PFSK-1 (cell line): ENCODE measurements at regions not wholly inside any gene's neighbourhood (a gene's known extent, or its start where the extent isn't known, plus 50 kb on each side); places are given as distances from the start of the nearest gene placed in this dataset.

Experiments used
- REST ChIP-seq, 2 experiments: IDR thresholded peaks; 2 replicates each; pipeline versions ENCODE4 v1.6.1 to v1.8.0; 2011 to 2012; ENCODE audit warnings: low read depth in 2 of 2, low read length in 2 of 2, control low read depth in 1 of 2, inconsistent platforms in 1 of 2, mild to moderate bottlenecking in 1 of 2, moderate library complexity in 1 of 2; ENCODE audit not compliant: insufficient read depth in 1 of 2
- SIN3A ChIP-seq: IDR thresholded peaks from 2 replicates; pipeline ENCODE4 v1.6.1; 2012; ENCODE audit warnings: mild to moderate bottlenecking, low read length, moderate library complexity, borderline replicate concordance; ENCODE audit not compliant: insufficient read depth

GRCh38 chr11:128375961-128376360, 211.4 kb downstream of the ETS1 start:
- TF ChIP-seq SIN3A (no peak), REST (IDR thresholded peaks at IDR 0.05; ENCODE audit: insufficient read depth in 1 of 2, low read depth in 2 of 2, low read length in 2 of 2) (no peak)
